ENCODE measurements at regions not wholly inside any gene's neighbourhood (a gene's known extent, or its start where the extent isn't known, plus 50 kb on each side); places are given as distances from the start of the nearest gene placed in this dataset.

DNA sequence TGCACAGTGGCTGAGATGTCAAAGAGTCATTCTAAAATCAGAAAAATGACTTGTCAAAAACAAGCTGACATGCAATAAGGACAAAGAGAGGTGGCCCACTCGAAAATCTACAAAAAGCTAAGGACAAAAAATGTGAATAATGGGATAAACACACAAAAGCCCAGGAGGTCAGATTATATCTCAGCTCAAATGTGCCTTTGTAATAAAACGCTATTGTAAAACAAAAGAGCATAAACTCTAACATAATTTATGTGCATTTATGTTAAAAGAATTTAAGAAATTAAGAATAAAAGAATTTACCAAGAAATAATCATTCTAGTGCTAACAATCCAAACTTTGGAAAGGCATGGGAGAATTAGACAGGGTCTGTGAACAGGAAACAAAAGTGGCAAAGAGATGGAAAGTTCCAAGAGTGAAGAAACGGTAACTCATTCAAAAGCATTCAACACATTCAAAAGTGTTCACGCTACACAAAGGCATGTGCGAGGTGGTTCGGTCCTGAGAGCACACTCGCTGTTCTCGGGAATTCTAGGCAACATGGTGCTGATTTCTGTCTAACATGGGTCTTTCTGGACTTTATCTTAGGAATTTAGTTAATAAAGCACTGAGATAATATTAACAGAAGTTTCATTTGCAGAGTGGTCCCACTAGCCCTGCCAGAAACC, 197.7 kb downstream of the KATNAL1 start (continued):
- TF ChIP-seq, protein P1, sequence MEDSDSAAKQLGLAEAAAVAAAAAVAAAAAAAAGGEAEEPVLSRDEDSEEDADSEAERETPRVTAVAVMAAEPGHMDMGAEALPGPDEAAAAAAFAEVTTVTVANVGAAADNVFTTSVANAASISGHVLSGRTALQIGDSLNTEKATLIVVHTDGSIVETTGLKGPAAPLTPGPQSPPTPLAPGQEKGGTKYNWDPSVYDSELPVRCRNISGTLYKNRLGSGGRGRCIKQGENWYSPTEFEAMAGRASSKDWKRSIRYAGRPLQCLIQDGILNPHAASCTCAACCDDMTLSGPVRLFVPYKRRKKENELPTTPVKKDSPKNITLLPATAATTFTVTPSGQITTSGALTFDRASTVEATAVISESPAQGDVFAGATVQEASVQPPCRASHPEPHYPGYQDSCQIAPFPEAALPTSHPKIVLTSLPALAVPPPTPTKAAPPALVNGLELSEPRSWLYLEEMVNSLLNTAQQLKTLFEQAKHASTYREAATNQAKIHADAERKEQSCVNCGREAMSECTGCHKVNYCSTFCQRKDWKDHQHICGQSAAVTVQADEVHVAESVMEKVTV (CRISPR knock-in tag; IDR thresholded peaks at IDR 0.05): no peak
- TF ChIP-seq KAT7 (CRISPR knock-in tag; IDR thresholded peaks at IDR 0.05; ENCODE audit: borderline replicate concordance): no peak
- no peak for TF ChIP-seq PYGO2 (tag; IDR thresholded peaks at IDR 0.05)
- no peak for TF ChIP-seq SMARCC2 (IDR thresholded peaks at IDR 0.05; ENCODE audit: low read depth)
- no peak for TF ChIP-seq RNF219 (CRISPR knock-in tag; IDR thresholded peaks at IDR 0.05)
- TF ChIP-seq ZNF436 (CRISPR knock-in tag; IDR thresholded peaks at IDR 0.05): no peak
- TF ChIP-seq ZBTB49 (CRISPR knock-in tag; IDR thresholded peaks at IDR 0.05; ENCODE audit: borderline replicate concordance): no peak
